OCI-LY1 (cell line): ENCODE measurements at regions not wholly inside any gene's neighbourhood (a gene's known extent, or its start where the extent isn't known, plus 50 kb on each side); places are given as distances from the start of the nearest gene placed in this dataset.

ENCODE experiments used
- H2AFZ ChIP-seq: fragments of 200-600 bp; sonication (generic), shearing (Covaris generic); 2 replicates; pipeline ENCODE4 v1.6.0; 2014; ENCODE audit warnings: antibody characterized with exemption, mild to moderate bottlenecking, low read length
- H3F3A ChIP-seq: fragments of 200-600 bp; sonication (generic), shearing (Covaris generic); 2 replicates; pipeline ENCODE4 v1.6.0; 2014; ENCODE audit warnings: mild to moderate bottlenecking, antibody characterized with exemption, low read length, moderate library complexity; ENCODE audit not compliant: insufficient read depth
- H3K27ac ChIP-seq: fragments of 200-600 bp; sonication (generic); 2 replicates; pipeline ENCODE4 v1.5.1; 2014; ENCODE audit warnings: low read length, mixed run types, mild to moderate bottlenecking, low read depth; ENCODE audit not compliant: poor library complexity, severe bottlenecking
- H3K27me3 ChIP-seq: fragments of 200-600 bp; sonication (generic); 2 replicates; pipeline ENCODE4 v1.6.0; 2014; ENCODE audit warnings: antibody characterized with exemption, mild to moderate bottlenecking, low read length, moderate library complexity; ENCODE audit not compliant: insufficient read depth
- H3K36me3 ChIP-seq: fragments of 200-600 bp; sonication (generic); 2 replicates; pipeline ENCODE4 v1.6.1; 2014; ENCODE audit warnings: mild to moderate bottlenecking, antibody characterized with exemption, low read length, moderate library complexity, mixed read lengths; ENCODE audit not compliant: insufficient read depth
- H3K4me1 ChIP-seq: fragments of 200-600 bp; sonication (generic); 2 replicates; pipeline ENCODE4 v1.5.1; 2014; ENCODE audit warnings: mild to moderate bottlenecking, low read length, moderate library complexity; ENCODE audit not compliant: insufficient read depth, severe bottlenecking
- H3K4me2 ChIP-seq: fragments of 200-600 bp; sonication (generic), shearing (Covaris generic); 2 replicates; pipeline ENCODE4 v1.6.1; 2014; ENCODE audit warnings: low read length
- H3K4me3 ChIP-seq: fragments of 200-600 bp; sonication (generic); 2 replicates; pipeline ENCODE4 v1.5.1; 2014; ENCODE audit warnings: low read length, low read depth, mild to moderate bottlenecking, mixed read lengths; ENCODE audit not compliant: poor library complexity, severe bottlenecking
- H3K79me2 ChIP-seq: fragments of 200-600 bp; shearing (Covaris generic); 2 replicates; pipeline ENCODE4 v1.6.1; 2016; ENCODE audit warnings: mixed run types, low read length, mixed read lengths; ENCODE audit not compliant: insufficient read depth
- H3K9ac ChIP-seq: fragments of 200-600 bp; sonication (generic), shearing (Covaris generic); 2 replicates; pipeline ENCODE4 v1.6.1; 2014; ENCODE audit warnings: mild to moderate bottlenecking, low read length, mixed read lengths
- H3K9me2 ChIP-seq: fragments of 200-600 bp; sonication (generic), shearing (Covaris generic); 2 replicates; pipeline ENCODE4 v1.6.1; 2014; ENCODE audit warnings: low read depth, mild to moderate bottlenecking, low read length, mixed read lengths
- H3K9me3 ChIP-seq: fragments of 200-600 bp; shearing (Covaris generic); 2 replicates; pipeline ENCODE4 v1.6.1; 2014; ENCODE audit warnings: low read length, mixed read lengths
- H4K20me1 ChIP-seq: fragments of 200-600 bp; sonication (generic), shearing (Covaris generic); 2 replicates; pipeline ENCODE4 v1.6.0; 2016; ENCODE audit warnings: mild to moderate bottlenecking, low read length; ENCODE audit not compliant: insufficient read depth
- CTCF ChIP-seq: fragments of 200-600 bp; sonication (generic), shearing (Covaris generic); IDR thresholded peaks from 2 replicates; pipeline ENCODE4 v1.5.1; 2017; ENCODE audit warnings: mild to moderate bottlenecking, antibody characterized with exemption, low read length, moderate library complexity, mixed read lengths
- EZH2 ChIP-seq: fragments of 200-600 bp; sonication (generic), shearing (Covaris generic); IDR thresholded peaks from 2 replicates; pipeline ENCODE4 v1.8.0; 2017; ENCODE audit warnings: borderline replicate concordance, mixed run types, mild to moderate bottlenecking, antibody characterized with exemption, low read length, moderate library complexity, mixed read lengths

DNA sequence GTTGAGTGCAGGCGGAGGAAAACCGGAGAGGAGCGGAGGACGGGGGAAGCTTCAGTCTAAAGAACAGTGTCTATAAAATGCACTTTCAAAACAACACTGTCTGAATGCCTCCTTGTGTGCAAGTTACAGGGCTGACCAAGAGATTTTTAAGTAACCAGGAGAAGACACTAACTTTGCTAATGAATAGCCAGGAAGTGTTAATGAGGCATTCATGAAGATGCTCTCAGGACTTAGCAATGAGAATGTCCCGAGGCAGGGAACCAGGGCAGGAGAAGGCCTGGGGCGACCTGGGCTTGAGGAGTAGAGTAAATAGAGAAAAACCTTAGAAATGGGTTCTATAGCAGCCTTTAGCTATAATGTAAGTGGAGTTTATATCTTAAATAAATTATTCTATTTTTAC is 312.1 kb downstream of the SKIDA1 start:
- Histone ChIP-seq H3K4me2 (no peak overlapping the region), H4K20me1 (no peaks in the 10 kb centered on the region), H3F3A (no peaks in the 10 kb centered on the region), H3K27ac (no peak overlapping the region), H2AFZ (no peak overlapping the region), H3K4me3 (no peak overlapping the region), H3K9me2 (no peaks in the 10 kb centered on the region), H3K9me3 (no peaks in the 10 kb centered on the region), H3K9ac (no peak overlapping the region), H3K79me2 (no peaks in the 10 kb centered on the region), H3K27me3 (0 out of 2 replicates have a peak, but pooled peaks cover 3% of the 10 kb centered on the region), H3K36me3 (no peaks in the 10 kb centered on the region), H3K4me1 (no peaks in the 10 kb centered on the region)
- TF ChIP-seq CTCF, result no peak
- no peak for TF ChIP-seq EZH2

DNA sequence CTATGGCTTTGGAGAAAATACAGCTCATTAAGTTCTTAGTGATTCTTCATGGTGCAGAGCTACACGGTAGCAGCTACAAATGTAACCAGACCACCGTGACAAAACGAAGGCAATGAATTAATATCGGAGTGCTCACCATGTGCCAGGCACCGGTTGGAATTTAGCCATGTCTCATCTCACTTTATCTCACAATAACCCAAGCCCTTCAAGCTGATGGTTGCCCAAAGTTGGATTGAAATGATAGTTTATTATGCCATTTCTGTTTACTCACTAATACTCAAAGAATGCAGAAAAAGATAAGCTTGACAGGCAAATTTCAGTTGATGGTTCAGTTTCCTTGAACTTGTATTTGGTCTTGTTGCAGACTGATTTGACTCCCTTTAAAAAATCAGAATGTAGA is 312.6 kb downstream of the SKIDA1 start:
- Histone ChIP-seq H3K27ac (no peak overlapping the region), H3K79me2 (no peaks in the 10 kb centered on the region)
- no peak for TF ChIP-seq EZH2
- TF ChIP-seq CTCF, result no peak

GRCh38 chr10:21212348-21212747 is 313.1 kb downstream of the SKIDA1 start:
- Histone ChIP-seq H3K9me3 (no peaks in the 10 kb centered on the region), H3K27ac (no peak overlapping the region), H3K27me3 (0 out of 2 replicates have a peak, but pooled peaks cover 3% of the 10 kb centered on the region), H3K79me2 (no peaks in the 10 kb centered on the region), H3K4me2 (no peak overlapping the region), H3K9me2 (no peaks in the 10 kb centered on the region), H3K36me3 (no peaks in the 10 kb centered on the region), H3K4me3 (no peak overlapping the region), H3F3A (no peaks in the 10 kb centered on the region), H3K4me1 (no peaks in the 10 kb centered on the region), H4K20me1 (no peaks in the 10 kb centered on the region), H3K9ac (no peak overlapping the region), H2AFZ (no peak overlapping the region)
- no peak for TF ChIP-seq EZH2
- TF ChIP-seq CTCF, result no peak

More for the DNA sequence above, 312.6 kb downstream of the SKIDA1 start:
- Histone ChIP-seq H3F3A (no peaks in the 10 kb centered on the region), H3K4me2 (no peak overlapping the region), H3K9me2 (no peaks in the 10 kb centered on the region), H4K20me1 (no peaks in the 10 kb centered on the region), H2AFZ (no peak overlapping the region), H3K27me3 (0 out of 2 replicates have a peak, but pooled peaks cover 3% of the 10 kb centered on the region), H3K4me3 (no peak overlapping the region), H3K36me3 (no peaks in the 10 kb centered on the region), H3K4me1 (no peaks in the 10 kb centered on the region), H3K9ac (no peak overlapping the region), H3K9me3 (no peaks in the 10 kb centered on the region)
